GM10248 (cell line): ENCODE measurements at regions not wholly inside any gene's neighbourhood (a gene's known extent, or its start where the extent isn't known, plus 50 kb on each side); places are given as distances from the start of the nearest gene placed in this dataset.

Source experiments
- CTCF ChIA-PET: fragments of 300-600 bp; sonication (Branson Sonifier 250); formaldehyde crosslinking; extraction: SDS; loops from one replicate; lab custom pipeline; 2021; ENCODE audit warnings: antibody characterized with exemption; lab: Yijun Ruan, JAX
- POLR2A ChIA-PET: fragments of 350-650 bp; sonication (Branson Sonifier 250); formaldehyde crosslinking; extraction: SDS; loops from one replicate; lab custom pipeline; 2020; ENCODE audit warnings: antibody characterized with exemption; lab: Yijun Ruan, JAX
- DNase-seq: peaks from one replicate; pipeline ENCODE4 v3.0.0; 2012; ENCODE audit errors: extremely low spot score
- CTCF ChIP-seq: IDR thresholded peaks from 2 replicates; pipeline ENCODE4 v1.5.1; 2012; ENCODE audit warnings: mild to moderate bottlenecking, low read depth; ENCODE audit errors: extremely low read depth, missing control alignments, control extremely low read depth

- no peak for TF ChIP-seq CTCF
- CTCF ChIA-PET: no interaction called here
- no peak for DNase-seq
- POLR2A ChIA-PET: no interaction called here
Observed at GRCh38 chr5:129405222-129405621, 54.9 kb upstream of the ADAMTS19 start.

GRCh38 chr5:129406440-129406839 is 53.7 kb upstream of the ADAMTS19 start:
- CTCF ChIA-PET: interaction anchor here (0.8 kb wide), 1 partner anchor 46 kb away, joined by 3 read pairs; no protein-coding TSS in a partner anchor
- POLR2A ChIA-PET: no interaction called here
- no peak for TF ChIP-seq CTCF
- DNase-seq: no peak
